HepG2 (cell line): ENCODE measurements at regions not wholly inside any gene's neighbourhood (a gene's known extent, or its start where the extent isn't known, plus 50 kb on each side); places are given as distances from the start of the nearest gene placed in this dataset.

Experiments used
- ATAC-seq: fragments of 200-7000 bp; cut with Tn5 transposase; 3 replicates; pipeline ENCODE4 v1.9.1; 2020; ENCODE audit warnings: mild to moderate bottlenecking, moderate library complexity
- BruUV-seq: library from RNA; stranded (reverse); fragments of 400-500 nt; replicated peaks from 2 replicates; lab custom pipeline; 2021; lab: Mats Ljungman, UMichigan
- CTCF ChIA-PET: fragments of 300-600 bp; formaldehyde crosslinking; extraction: SDS; loops from one replicate; lab custom pipeline; 2021; ENCODE audit warnings: low total read pairs, inconsistent platforms, low intra/inter-chr PET ratio; lab: Yijun Ruan, JAX
- POLR2A ChIA-PET: fragments of 350-600 bp; sonication (Branson Sonifier 250); formaldehyde crosslinking; loops from one replicate; lab custom pipeline; 2020; ENCODE audit warnings: antibody characterized with exemption, inconsistent platforms; lab: Yijun Ruan, JAX
- DNase-seq: peaks from one replicate; pipeline ENCODE4 v3.0.0-alpha.2; 2015; ENCODE audit warnings: low spot score
- FAIRE-seq: peaks from 3 replicates; lab custom pipeline; 2011; peaks lifted over from hg19 to GRCh38; lab: Jason Lieb, UNC
- H2AFZ ChIP-seq: one replicate; pipeline ENCODE4 v1.6.1; 2011; ENCODE audit warnings: low read length, inconsistent platforms
- H3K27ac ChIP-seq: fragments of 300-600 bp; 3 replicates; pipeline ENCODE4 v1.8.0; 2011; ENCODE audit warnings: mixed run types, mild to moderate bottlenecking, mixed read lengths, low read length, inconsistent platforms; ENCODE audit not compliant: insufficient read depth; ENCODE audit errors: extremely low read length
- H3K27me3 ChIP-seq, 2 experiments: fragments of 200-600 bp in 1 of 2; 2 replicates in 1 of 2; 3 replicates in 1 of 2; pipeline versions ENCODE4 v1.6.0 to v1.8.0; 2011; ENCODE audit warnings: low read length in 2 of 2, mild to moderate bottlenecking in 2 of 2, moderate library complexity in 2 of 2, inconsistent platforms in 1 of 2; ENCODE audit not compliant: insufficient read depth in 2 of 2, control insufficient read depth in 1 of 2
- H3K36me3 ChIP-seq, 2 experiments: fragments of 200-600 bp in 1 of 2; replicated peaks in 1 of 2; 2 replicates in 1 of 2; 3 replicates in 1 of 2; pipeline versions ENCODE4 v1.5.1 to v1.8.0; 2011; ENCODE audit warnings: low read length in 2 of 2, inconsistent platforms in 1 of 2; ENCODE audit not compliant: insufficient read depth in 2 of 2, control insufficient read depth in 1 of 2
- H3K4me1 ChIP-seq: 2 replicates; pipeline ENCODE4 v1.5.1; 2012; ENCODE audit warnings: low read length, inconsistent platforms; ENCODE audit not compliant: insufficient read depth
- H3K4me2 ChIP-seq: 2 replicates; pipeline ENCODE4 v1.6.0; 2011; ENCODE audit warnings: low read depth, low read length, inconsistent platforms
- H3K4me3 ChIP-seq, 3 experiments: fragments of 200-600 bp in 1 of 3; sonication (generic), shearing (Covaris generic) in 1 of 3; replicated peaks in 1 of 3; 2 replicates each; pipeline ENCODE4 v1.5.1; 2011 to 2016; ENCODE audit warnings: low read length in 3 of 3, inconsistent platforms in 2 of 3, low read depth in 2 of 3, mild to moderate bottlenecking in 2 of 3, control low read depth in 1 of 3, mixed read lengths in 1 of 3; ENCODE audit not compliant: insufficient read depth in 1 of 3
- H3K79me2 ChIP-seq: one replicate; pipeline ENCODE4 v1.6.1; 2011; ENCODE audit warnings: low read length, inconsistent platforms; ENCODE audit not compliant: insufficient read depth
- H3K9ac ChIP-seq: 2 replicates; pipeline ENCODE4 v1.6.0; 2011; ENCODE audit warnings: mild to moderate bottlenecking, low read depth, low read length, inconsistent platforms; ENCODE audit not compliant: insufficient read depth
- H3K9me3 ChIP-seq: 2 replicates; pipeline ENCODE4 v1.5.1; 2012; ENCODE audit warnings: mild to moderate bottlenecking, low read length
- H4K20me1 ChIP-seq: 2 replicates; pipeline ENCODE4 v1.6.0; 2011; ENCODE audit warnings: inconsistent platforms, mild to moderate bottlenecking, low read length, moderate library complexity; ENCODE audit not compliant: insufficient read depth
- ARID4A ChIP-seq: sonication (generic); formaldehyde crosslinking; IDR thresholded peaks from 2 replicates; pipeline ENCODE4 v1.5.0; 2020; ENCODE audit warnings: mild to moderate bottlenecking, missing genetic modification reagents, borderline replicate concordance
- ATF7 ChIP-seq, 2 experiments: fragments of 450-650 bp in 1 of 2; sonication (generic) in 1 of 2; formaldehyde crosslinking in 1 of 2; IDR thresholded peaks; 2 replicates each; pipeline versions ENCODE4 v1.4.0 to v1.6.1; 2016 to 2020; ENCODE audit warnings: antibody characterized with exemption in 1 of 2, mild to moderate bottlenecking in 1 of 2, missing genetic modification reagents in 1 of 2
- EHMT2 ChIP-seq: fragments of 200-600 bp; sonication (generic); IDR thresholded peaks from 2 replicates; pipeline ENCODE4 v1.7.0; 2017; ENCODE audit warnings: antibody characterized with exemption, low read depth, low read length, borderline replicate concordance
- KMT2B ChIP-seq: IDR thresholded peaks from 2 replicates; pipeline ENCODE4 v1.6.1; 2016; ENCODE audit warnings: missing genetic modification reagents, missing compliant biosample characterization
- NAIF1 ChIP-seq: sonication (generic); formaldehyde crosslinking; IDR thresholded peaks from 2 replicates; pipeline ENCODE4 v1.5.0; 2020; ENCODE audit warnings: mild to moderate bottlenecking, missing genetic modification reagents, borderline replicate concordance
- NR1H2 ChIP-seq: sonication (generic); formaldehyde crosslinking; IDR thresholded peaks from 2 replicates; pipeline ENCODE4 v1.8.1; 2022; ENCODE audit warnings: low read depth, missing genetic modification reagents, borderline replicate concordance
- PRPF4 ChIP-seq: fragments of 200-400 bp; formaldehyde crosslinking; IDR thresholded peaks from 2 replicates; pipeline ENCODE4 v1.6.1; 2016; ENCODE audit warnings: low read length, low read depth; ENCODE audit not compliant: poor library complexity, severe bottlenecking
- RBFOX2 ChIP-seq: fragments of 200-400 bp; formaldehyde crosslinking; IDR thresholded peaks from 2 replicates; pipeline ENCODE4 v1.6.1; 2017; ENCODE audit warnings: low read depth, mild to moderate bottlenecking, low read length
- ZNF792 ChIP-seq: IDR thresholded peaks from 2 replicates; pipeline ENCODE4 v1.6.1; 2016
- WGBS: methylation state at CpG from one replicate; pipeline ENCODE4 v1.1.6; 2017; ENCODE audit warnings: low lambda C conversion rate; 5-methylcytosine and 5-hydroxymethylcytosine counted together
- in situ Hi-C: cut with HindIII; loops from 2 replicates; pipeline ENCODE4 v1.10.0; 2017; ENCODE audit warnings: low pct_unique_long_range_greater_than_20kb; ENCODE audit not compliant: extremely low pct_ligation_motif_present
- intact Hi-C: fragments of 100-400 bp; cut with micrococcal nuclease; formaldehyde crosslinking; loops from one replicate; pipeline ENCODE4 v1.10.0; 2022; ENCODE audit not compliant: unreplicated experiment

- H3K27me3 ChIP-seq = peaks cover 8 to 47% of the 10 kb centered on the region in 2 experiments
- H3K27ac ChIP-seq = no peak overlapping the region
- no peak overlapping the region for H3K4me3 ChIP-seq
- TF ChIP-seq EHMT2 = no peak
- no peak for TF ChIP-seq RBFOX2
- no peak for TF ChIP-seq ATF7 (IDR thresholded peaks at IDR 0.05)
- TF ChIP-seq ATF7 (CRISPR knock-in tag; IDR thresholded peaks at IDR 0.05) = no peak
- TF ChIP-seq ZNF792 = no peak
- no peak for TF ChIP-seq KMT2B (CRISPR knock-in tag)
- no peak for TF ChIP-seq NR1H2 (CRISPR knock-in tag)
- no peak for TF ChIP-seq PRPF4
- TF ChIP-seq NAIF1 (CRISPR knock-in tag) = no peak
- TF ChIP-seq ARID4A (CRISPR knock-in tag) = no peak
- in situ Hi-C loops = no loop called here
- WGBS = 32% methylated on average over 24 of the region's 31 CpGs
- H4K20me1 ChIP-seq = no peaks in the 10 kb centered on the region
- no peaks in the 10 kb centered on the region for H3K36me3 ChIP-seq
- no peaks in the 10 kb centered on the region for H3K9me3 ChIP-seq
- BruUV-seq = no TSS peak
- intact Hi-C loops = no loop called here
- H3K4me2 ChIP-seq = no peak overlapping the region
- no peaks in the 10 kb centered on the region for H3K4me1 ChIP-seq
- no peak for FAIRE-seq
- no peak overlapping the region for H3K9ac ChIP-seq
- no peak overlapping the region for H2AFZ ChIP-seq
- H3K79me2 ChIP-seq = no peaks in the 10 kb centered on the region
- no peak for ATAC-seq
- ChIA-PET POLR2A (no interaction called here), CTCF (no interaction called here)
- no peak for DNase-seq
Measured at GRCh38 chr22:44395118-44396005, 82.6 kb upstream of the SHISAL1 start.
